ENCODE measurements at regions not wholly inside any gene's neighbourhood (a gene's known extent, or its start where the extent isn't known, plus 50 kb on each side); places are given as distances from the start of the nearest gene placed in this dataset.

DNA sequence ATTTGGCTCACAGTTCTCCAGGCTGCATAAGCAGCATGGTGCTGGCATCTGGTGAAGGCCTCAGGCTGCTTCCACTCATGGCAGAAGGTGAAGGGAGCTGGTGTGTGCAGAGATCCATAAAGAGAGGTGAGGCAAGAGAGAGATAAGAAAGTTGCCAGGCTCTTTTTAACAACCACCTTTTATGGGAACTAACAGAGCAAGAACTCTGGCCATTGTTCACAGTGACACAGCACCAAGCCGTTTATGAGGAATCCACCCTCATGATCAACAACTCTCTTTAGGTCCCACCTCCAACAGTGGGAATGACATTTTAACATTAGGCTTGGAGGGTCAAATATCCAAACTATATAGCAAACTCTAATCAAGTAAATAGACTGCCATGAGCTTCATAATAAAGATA, 557.2 kb upstream of the SUCLG2 start:
- Histone ChIP-seq H2AK5ac (ENCODE audit: low read depth, low read length) (no peak overlapping the region), H3K56ac (replicated peaks; ENCODE audit: insufficient read length, low read depth, low read length) (no peak overlapping the region), H3K4me2 (ENCODE audit: insufficient read depth in 1 of 2, low read depth in 2 of 2, low read length in 2 of 2) (no peak overlapping the region), H4K20me1 (replicated peaks in 1 of 2; ENCODE audit: control insufficient read depth in 1 of 2, insufficient read depth in 2 of 2, low read length in 2 of 2) (no peaks in the 10 kb centered on the region), H4K91ac (replicated peaks; ENCODE audit: insufficient read length, low read length) (no peak overlapping the region), H3K18ac (ENCODE audit: extremely low read depth, low read length) (no peak overlapping the region), H3K4ac (replicated peaks; ENCODE audit: insufficient read length, low read depth, low read length) (no peak overlapping the region), H3K23ac (ENCODE audit: insufficient read length) (no peak overlapping the region), H3K27me3 (replicated peaks in 1 of 4; ENCODE audit: control insufficient read depth in 3 of 4, extremely low read depth in 1 of 4, insufficient read depth in 3 of 4, low read length in 3 of 4) (no peaks in the 10 kb centered on the region), H3K9ac (replicated peaks in 1 of 4; ENCODE audit: extremely low read depth in 1 of 4, low read depth in 3 of 4, low read length in 3 of 4) (no peak overlapping the region), H2AFZ (ENCODE audit: low read length) (no peak overlapping the region), H2BK12ac (ENCODE audit: low read depth, low read length) (no peak overlapping the region), H3K36me3 (ENCODE audit: control insufficient read depth in 2 of 4, insufficient read depth in 4 of 4, low read length in 3 of 4) (no peaks in the 10 kb centered on the region), H2BK120ac (replicated peaks; ENCODE audit: low read depth, low read length) (no peak overlapping the region), H2BK20ac (ENCODE audit: low read length) (no peak overlapping the region), H2BK5ac (ENCODE audit: low read depth, low read length) (no peak overlapping the region), H3K23me2 (ENCODE audit: low read depth, low read length) (no peaks in the 10 kb centered on the region), H3K9me3 (ENCODE audit: insufficient read depth in 2 of 2, low read depth in 1 of 2, low read length in 1 of 2) (0 out of 4 replicates have a peak, but pooled peaks cover 0 to 2% of the 10 kb centered on the region in 2 experiments), H3K79me2 (ENCODE audit: control insufficient read depth in 1 of 2, insufficient read depth in 2 of 2, low read length in 2 of 2) (no peaks in the 10 kb centered on the region), H3K27ac (ENCODE audit: low read depth, low read length) (no peak overlapping the region), H3K4me1 (replicated peaks in 1 of 4; ENCODE audit: control insufficient read depth in 3 of 4, insufficient read depth in 4 of 4, low read length in 3 of 4) (no peaks in the 10 kb centered on the region), H4K5ac (ENCODE audit: insufficient read length, low read depth, low read length) (no peak overlapping the region), H3K14ac (ENCODE audit: insufficient read length) (no peak overlapping the region), H2BK15ac (ENCODE audit: low read length) (no peak overlapping the region), H3K79me1 (ENCODE audit: low read depth, low read length) (no peaks in the 10 kb centered on the region), H4K8ac (ENCODE audit: extremely low read depth, insufficient read depth, low read length) (no peak overlapping the region), H3K4me3 (ENCODE audit: extremely low read depth in 1 of 4, insufficient read depth in 2 of 4, low read depth in 3 of 4, low read length in 4 of 4) (no peak overlapping the region)
- DNase-seq (ENCODE audit: low read depth in 1 of 2, low spot score in 2 of 2) (no peak), FAIRE-seq (no peak)
- ChIA-PET CTCF (ENCODE audit: partially characterized antibody) (interaction anchor here (0.6 kb wide), 1 partner anchor 86 kb away, joined by 3 read pairs; no protein-coding TSS in a partner anchor), POLR2A (ENCODE audit: partially characterized antibody) (no interaction called here)
- no peak for TF ChIP-seq JUND (IDR thresholded peaks at IDR 0.05; ENCODE audit: low read length)
- TF ChIP-seq EZH2 (IDR thresholded peaks at IDR 0.05; ENCODE audit: low read depth, low read length, severe bottlenecking), result no peak
- TF ChIP-seq, protein P1, sequence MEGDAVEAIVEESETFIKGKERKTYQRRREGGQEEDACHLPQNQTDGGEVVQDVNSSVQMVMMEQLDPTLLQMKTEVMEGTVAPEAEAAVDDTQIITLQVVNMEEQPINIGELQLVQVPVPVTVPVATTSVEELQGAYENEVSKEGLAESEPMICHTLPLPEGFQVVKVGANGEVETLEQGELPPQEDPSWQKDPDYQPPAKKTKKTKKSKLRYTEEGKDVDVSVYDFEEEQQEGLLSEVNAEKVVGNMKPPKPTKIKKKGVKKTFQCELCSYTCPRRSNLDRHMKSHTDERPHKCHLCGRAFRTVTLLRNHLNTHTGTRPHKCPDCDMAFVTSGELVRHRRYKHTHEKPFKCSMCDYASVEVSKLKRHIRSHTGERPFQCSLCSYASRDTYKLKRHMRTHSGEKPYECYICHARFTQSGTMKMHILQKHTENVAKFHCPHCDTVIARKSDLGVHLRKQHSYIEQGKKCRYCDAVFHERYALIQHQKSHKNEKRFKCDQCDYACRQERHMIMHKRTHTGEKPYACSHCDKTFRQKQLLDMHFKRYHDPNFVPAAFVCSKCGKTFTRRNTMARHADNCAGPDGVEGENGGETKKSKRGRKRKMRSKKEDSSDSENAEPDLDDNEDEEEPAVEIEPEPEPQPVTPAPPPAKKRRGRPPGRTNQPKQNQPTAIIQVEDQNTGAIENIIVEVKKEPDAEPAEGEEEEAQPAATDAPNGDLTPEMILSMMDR (IDR thresholded peaks at IDR 0.05; ENCODE audit: control extremely low read depth in 1 of 3, insufficient read depth in 1 of 3, low read depth in 1 of 3, low read length in 3 of 3), result no peak
- TF ChIP-seq GABPA (IDR thresholded peaks at IDR 0.05; ENCODE audit: borderline replicate concordance, insufficient read depth, low read length), result no peak
- TF ChIP-seq CEBPB (IDR thresholded peaks at IDR 0.05; ENCODE audit: low read depth, low read length), result no peak
- 90% methylated on average over 1 of the region's 1 CpG; no CpG with 5 or more reads in 1 of the 2 experiments for WGBS, 2 experiments (ENCODE audit: extremely low coverage in 1 of 2, insufficient coverage in 1 of 2, insufficient read length in 1 of 2, insufficient replicate concordance in 2 of 2, low coverage in 1 of 2, low lambda C conversion rate in 2 of 2, missing lambda C conversion rate in 1 of 2)
